ENCODE measurements at regions not wholly inside any gene's neighbourhood (a gene's known extent, or its start where the extent isn't known, plus 50 kb on each side); places are given as distances from the start of the nearest gene placed in this dataset.

- DNase-seq (ENCODE audit: low spot score), result no peak
These were observed 162.5 kb upstream of the ISX start for GRCh38 chr22:34903416-34903815.

DNA sequence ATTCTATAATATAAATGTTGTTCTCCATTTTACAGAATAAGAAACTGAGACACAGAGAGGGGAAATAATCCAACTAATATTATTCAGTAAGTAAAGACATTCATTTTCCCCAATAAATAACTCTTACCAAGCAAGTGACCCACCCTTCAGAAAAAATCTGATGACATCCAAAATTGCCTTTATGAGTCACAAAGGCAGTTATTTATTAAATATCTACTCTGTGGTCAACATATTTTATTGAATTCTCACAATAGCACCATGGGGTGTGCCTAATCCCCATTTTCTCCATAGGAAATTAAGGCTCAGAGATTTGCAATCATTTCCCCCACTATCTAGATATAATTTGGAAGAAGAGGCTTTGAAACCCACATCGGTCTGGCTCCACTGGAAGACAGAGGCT is 161.5 kb upstream of the ISX start:
- no peak for DNase-seq (ENCODE audit: low spot score)

DNA sequence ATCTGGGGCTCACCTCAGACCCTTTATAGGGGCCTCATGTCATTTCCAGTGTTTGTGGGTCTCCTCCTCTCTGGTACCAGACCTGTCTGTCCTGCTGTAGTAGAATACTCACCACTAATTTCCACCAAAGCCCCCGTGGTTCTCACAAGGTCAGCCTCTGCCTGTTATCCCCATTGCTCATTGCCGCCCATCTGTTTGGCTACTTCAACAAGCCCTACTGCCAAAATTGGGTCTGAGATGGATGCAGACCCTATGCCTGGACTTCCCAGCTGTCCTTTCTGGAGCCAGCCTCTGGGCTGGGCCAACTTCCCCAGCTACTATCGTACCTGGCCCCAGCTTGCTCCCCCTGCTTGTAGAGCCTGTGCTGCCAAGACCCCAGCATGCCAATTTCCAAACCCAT is 152.1 kb upstream of the ISX start:
- DNase-seq (ENCODE audit: low spot score), result no peak

- no peak for DNase-seq (ENCODE audit: low spot score)
These were observed 151.1 kb upstream of the ISX start for GRCh38 chr22:34914846-34915245.

DNA sequence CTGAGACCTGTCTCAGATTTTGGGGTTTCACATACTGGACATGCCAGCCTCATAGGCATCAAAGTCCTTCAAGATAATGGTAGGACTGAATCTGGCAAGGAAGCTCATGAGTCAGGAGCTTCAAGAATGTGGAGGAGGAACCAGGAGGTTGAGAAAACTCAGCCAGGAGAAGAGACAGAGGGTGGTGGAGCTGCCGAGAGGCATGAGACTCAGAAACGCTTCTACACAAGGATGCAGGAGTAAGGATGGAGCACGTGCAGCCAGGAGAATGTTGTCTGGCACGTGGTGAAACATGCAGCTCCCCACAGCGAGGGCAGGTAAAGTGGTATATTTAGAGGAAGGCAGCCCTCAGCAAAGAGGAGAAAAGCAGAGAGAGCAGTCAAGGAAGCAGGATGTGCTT is 148.7 kb upstream of the ISX start:
- no peak for DNase-seq (ENCODE audit: low spot score)

DNA sequence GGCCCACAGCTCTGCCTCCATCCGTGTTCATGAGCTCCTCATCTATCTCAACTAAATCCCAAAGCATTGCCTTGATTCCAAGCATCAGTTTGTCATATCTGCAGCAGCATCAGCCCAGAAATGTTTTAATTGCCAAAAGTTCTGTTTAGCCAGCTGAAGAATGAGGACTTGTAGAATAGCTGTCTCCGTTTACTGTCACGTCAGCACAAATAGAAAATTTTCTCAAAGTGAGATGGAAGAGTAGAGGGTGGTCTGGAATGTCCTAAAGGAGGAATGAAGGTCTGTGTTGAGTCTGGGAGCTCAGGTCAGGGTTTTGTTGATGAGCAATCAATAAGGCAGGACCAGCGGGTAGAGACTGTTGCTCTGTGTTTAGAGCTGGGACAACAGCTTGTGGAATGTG is 134.9 kb upstream of the ISX start:
- no peak for DNase-seq (ENCODE audit: low spot score)

DNA sequence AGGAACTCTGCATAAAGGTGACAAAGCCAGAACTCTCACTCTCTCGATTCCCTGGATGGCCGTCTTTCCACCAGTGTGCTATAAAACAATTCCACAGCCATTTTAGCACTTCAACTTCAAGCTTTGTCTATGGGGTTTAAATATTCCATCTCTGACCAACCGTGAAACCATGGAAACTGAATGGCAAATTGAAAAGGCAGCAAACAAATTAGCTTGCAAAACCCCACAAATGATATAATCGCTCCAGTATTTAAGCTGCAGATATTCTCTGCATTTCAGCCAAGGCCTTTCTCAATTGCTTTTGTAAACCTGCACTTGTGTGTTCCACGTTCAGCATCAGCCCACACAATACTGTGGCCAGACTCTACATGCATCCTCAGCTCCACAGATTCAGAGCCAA is 131.7 kb upstream of the ISX start:
- DNase-seq (ENCODE audit: low spot score), result no peak

- DNase-seq (ENCODE audit: low spot score), result no peak
These were observed 122.1 kb upstream of the ISX start for GRCh38 chr22:34943830-34944229.

GRCh38 chr22:34946339-34946985 is 119.5 kb upstream of the ISX start:
- no peak for DNase-seq (ENCODE audit: low spot score)

DNA sequence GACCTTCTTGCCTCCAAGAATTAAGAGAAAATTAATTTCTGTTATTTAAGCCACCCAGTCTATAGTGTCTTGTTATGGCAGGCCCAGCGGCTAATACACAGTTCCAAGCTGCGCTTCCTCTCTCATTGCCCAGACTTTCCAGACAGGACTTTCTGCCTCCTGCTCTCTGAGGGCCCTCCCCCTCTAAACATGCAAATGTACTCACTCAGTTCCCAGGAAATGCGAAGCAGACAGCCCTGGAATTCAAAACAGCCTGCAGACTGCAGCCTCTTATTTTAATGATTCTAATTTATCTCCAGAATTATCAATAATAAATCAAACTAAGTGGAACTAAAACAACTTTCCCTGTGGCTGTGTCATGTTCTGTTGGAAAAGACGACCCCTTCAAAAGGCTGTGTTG is 115.5 kb upstream of the ISX start:
- no peak for DNase-seq (ENCODE audit: low spot score)

DNA sequence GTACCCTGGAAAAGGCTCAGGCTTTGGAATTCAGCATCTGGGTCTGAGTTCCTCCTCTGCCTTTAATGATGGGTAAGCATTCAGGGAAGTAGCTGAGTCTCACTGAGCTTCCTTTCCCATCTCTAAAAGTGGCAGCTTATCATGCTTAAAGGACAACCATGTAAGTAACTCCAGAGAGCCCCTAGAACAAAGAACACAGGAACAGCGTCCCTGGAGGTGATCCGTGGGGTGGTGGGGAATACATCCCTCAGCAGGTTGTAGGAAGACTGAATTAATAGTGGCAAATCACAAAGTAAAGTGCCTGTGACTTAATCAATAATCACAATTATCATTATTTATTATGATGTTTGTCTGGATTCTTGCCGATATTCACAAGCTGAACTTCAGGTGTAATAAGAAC is 114.7 kb upstream of the ISX start:
- no peak for DNase-seq (ENCODE audit: low spot score)

- DNase-seq (ENCODE audit: low spot score), result no peak
These were observed 106.0 kb upstream of the ISX start for GRCh38 chr22:34960005-34960404.

- DNase-seq (ENCODE audit: low spot score), result no peak
These were observed 98.9 kb upstream of the ISX start for GRCh38 chr22:34966980-34967565.

DNA sequence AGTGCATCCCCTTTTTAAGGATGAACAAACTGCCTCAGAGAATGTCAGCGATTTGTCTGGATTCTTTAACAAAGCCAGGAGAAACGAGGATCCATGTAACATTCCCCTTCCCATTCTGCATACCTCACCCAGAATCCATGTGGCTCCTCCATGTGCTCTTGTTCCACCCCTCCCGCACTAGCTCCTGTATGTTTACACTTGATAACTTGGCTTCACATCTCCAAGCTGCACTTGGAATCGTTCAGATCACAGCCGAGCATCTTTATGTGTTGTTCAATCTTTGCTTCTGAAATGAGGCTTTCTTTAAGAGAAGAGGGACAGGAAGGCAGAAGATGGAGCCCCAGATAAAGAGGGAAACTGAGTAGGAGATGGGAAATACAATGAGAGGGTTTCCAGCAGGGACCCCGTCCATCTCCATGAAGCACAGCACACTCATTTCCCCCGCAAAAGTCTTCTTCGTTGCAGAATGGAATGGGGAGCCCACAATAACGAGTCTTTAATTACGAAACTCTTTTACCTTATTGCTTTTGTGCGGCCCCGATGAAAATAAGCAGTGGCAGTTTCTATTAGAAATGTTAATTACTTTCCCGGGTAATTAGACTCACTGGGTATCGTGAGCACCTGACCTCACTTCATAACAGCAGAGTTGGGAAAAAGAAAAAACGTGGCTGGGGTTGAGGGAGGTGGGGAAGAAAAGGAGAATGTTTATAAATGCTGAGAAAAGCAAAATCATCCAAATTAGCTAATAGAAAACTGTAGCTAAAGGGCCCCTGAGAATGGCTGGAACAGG is 96.8 kb upstream of the ISX start:
- DNase-seq (ENCODE audit: low spot score), result no peak

DNA sequence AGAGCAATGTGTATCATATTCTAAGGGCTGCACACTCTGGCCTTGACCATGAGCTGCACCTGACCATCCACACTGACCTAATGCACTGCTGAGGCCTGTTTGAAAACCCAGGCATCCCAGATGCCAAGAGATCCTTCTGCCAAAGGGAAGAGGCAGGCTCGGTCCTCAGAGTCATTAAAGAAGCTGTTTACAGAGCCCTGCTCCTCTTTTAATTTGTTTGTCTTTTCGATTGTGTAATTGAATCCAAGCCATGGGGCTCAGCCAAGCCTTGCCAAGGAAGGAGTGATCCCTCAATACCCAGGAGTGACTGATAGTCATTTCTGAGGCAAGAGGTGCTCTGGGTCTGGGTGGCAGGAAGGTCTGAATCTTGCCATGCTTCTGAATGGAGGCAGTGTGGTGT is 94.5 kb upstream of the ISX start:
- no peak for DNase-seq (ENCODE audit: low spot score)

DNA sequence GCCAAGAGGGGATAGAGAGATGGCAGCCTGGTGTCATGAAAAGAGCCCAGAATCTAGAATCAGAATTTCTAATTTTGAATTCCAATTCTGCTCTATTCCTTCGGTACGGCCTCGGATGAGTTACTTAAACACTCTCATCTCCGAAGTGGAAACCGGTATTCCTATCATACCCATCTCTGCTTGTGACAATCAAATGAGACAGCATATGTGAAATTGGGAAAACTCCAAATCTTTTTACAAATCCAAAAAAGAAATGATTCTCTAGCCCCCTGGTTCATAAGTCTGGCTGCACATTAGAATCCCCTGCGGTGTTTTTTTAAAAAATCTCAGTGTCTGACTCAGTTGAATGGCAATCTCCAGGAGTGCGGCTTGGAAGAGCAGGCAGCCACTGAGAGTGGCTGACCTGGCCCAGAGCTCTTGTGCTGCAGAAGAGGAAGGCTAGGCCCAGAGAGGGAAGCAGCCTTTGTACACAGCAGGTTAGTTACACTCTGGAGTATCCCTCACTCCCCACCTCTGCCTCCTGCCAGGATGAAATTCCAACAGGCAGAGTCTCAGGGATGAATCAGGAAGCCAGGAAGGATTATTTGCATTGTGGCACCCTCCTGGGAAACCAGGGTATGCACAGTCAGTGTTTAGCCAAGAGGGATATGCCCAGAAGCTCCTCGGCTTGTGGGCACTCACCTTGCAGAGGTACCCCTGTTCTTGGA is 93.6 kb upstream of the ISX start:
- DNase-seq (ENCODE audit: low spot score), result no peak

GRCh38 chr22:34973016-34973415 is 92.9 kb upstream of the ISX start:
- DNase-seq (ENCODE audit: low spot score), result no peak

GRCh38 chr22:34973926-34974325 is 92.0 kb upstream of the ISX start:
- DNase-seq (ENCODE audit: low spot score), result no peak

DNA sequence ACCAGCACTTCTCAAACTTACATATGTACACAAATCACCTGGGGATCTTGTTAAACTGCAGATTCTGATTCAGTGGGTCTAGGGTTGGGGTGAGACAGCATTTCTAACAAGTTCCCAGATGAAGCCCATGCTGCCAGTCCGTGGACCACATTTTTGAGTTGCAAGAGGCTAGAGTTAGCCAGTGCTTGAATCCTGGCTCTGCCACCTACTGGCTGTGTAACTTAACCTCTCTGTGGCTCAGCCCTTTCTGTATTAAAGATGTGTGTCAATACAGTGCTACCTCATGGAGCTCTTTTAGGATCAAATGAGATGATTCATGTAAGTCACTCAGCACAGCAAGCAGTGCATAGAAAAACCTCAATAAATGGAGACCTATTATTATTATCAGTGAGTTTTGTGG is 90.2 kb upstream of the ISX start:
- no peak for DNase-seq (ENCODE audit: low spot score)

- no peak for DNase-seq (ENCODE audit: low spot score)
These were observed 89.5 kb upstream of the ISX start for GRCh38 chr22:34976474-34976873.

DNA sequence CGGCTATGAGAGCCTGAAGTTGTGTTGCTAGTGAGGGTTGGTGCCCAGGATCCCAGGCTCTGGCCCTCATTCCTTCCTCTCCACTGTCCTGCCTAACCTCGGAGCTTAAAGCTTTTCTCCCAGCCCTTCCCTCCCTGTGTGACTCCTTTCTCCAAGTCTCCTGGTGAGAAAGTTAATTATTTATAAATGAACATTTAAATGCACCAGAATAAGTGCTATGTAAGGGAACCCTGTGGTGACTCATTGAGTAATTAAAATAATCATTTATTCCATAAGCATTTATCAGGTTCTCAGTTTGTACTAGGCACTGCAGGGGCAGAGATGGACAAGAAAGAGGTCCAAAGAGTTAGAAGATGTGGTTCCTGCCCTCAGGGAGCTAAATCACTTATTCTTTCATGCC is 89.1 kb upstream of the ISX start:
- no peak for DNase-seq (ENCODE audit: low spot score)

- no peak for DNase-seq (ENCODE audit: low spot score)
These were observed 79.4 kb upstream of the ISX start for GRCh38 chr22:34986523-34986922.

DNA sequence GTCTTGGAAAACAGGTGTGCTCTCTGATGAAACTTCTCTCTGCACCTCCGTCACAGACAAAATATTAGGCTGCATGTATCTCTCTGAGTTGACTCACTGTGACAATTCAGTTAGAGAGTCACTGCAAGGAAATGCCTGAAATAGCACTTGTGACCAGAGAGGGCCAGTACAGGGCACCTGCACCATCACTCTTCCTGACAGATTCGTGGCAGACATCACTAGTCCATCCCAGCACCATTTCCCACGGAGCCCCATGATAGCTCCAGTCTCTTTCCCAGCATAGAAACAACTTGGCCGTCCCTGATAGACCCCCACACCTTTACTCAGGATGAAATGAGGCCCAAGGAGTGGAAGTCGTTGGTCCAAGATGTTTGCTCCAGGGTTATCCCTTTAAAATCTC is 73.3 kb upstream of the ISX start:
- DNase-seq (ENCODE audit: low spot score), result no peak
